ENCODE measurements at regions not wholly inside any gene's neighbourhood (a gene's known extent, or its start where the extent isn't known, plus 50 kb on each side); places are given as distances from the start of the nearest gene placed in this dataset.

DNA sequence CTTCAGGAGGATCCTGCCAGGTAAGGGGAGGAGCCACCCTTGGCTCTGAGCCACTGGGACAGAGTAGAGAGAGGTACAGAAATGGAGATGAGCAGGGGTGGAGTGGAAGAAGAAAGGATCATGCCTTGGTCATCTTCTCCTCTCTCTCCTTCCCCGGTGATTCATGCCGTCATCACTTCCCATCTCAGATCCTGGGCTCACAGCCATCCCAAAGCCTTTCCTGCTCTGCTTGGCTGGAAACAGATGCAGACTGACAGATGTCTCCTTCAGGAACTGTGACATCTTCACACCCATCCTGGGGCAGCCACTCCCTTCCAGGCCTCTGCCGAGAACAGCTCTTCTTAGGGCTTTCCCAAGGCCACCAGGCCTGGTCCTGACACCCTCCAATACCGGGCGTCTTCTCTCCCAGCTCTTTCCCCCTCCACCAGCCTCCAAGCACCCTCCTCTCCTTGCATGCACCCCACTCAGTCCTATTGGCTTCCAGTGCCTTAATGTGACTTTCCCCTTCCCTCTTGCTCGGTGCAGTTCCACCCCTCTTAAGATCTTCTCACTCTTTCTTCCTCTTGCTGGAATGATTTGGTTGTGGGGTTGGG, 58.3 kb upstream of the TNP1 start:
- peak; percentile 20 for DNase-seq

- no peak for DNase-seq
These were observed 57.2 kb upstream of the TNP1 start for GRCh38 chr2:216916956-216917650.

- no peak for DNase-seq
These were observed 55.8 kb upstream of the TNP1 start for GRCh38 chr2:216915557-216916150.

DNA sequence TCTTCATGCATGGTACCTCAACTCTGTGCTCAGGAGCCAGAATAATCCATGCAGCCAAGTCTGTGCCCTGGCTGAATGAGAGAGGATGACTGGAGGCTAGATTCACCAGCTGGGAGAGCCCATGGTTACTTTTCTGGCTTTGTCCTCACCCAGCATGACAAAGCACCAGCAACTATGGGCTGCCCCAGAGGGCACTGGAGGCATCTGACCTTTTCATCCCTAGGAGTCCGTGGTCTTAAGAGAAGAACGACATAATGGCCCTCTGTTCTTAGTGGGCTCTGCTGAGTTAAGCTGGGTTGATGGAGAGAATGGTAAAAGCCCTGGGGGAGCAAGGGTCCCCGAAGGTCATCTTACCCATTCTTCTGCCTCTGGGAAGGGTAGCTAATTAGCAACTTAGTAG, 54.6 kb upstream of the TNP1 start:
- no peak for DNase-seq

DNA sequence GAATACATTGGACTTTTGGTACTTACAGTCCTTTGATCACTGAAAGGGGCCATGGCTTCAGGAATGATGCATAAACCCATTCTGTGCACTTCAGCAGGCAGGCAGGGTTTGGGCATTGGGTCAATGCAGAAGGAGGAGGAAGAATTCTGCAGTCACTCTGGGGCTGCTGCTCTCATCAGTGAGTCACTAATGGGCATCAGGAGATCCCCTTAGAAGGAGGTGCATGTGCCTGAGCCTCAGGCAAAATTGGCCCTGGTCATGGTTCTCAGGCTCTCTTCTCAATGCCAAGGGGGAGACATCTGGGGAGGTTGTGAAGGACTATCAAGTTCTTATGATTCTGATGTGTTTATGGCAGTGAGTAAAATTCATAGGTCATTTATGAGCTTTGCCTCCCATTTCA, 52.0 kb upstream of the TNP1 start:
- no peak for DNase-seq

DNA sequence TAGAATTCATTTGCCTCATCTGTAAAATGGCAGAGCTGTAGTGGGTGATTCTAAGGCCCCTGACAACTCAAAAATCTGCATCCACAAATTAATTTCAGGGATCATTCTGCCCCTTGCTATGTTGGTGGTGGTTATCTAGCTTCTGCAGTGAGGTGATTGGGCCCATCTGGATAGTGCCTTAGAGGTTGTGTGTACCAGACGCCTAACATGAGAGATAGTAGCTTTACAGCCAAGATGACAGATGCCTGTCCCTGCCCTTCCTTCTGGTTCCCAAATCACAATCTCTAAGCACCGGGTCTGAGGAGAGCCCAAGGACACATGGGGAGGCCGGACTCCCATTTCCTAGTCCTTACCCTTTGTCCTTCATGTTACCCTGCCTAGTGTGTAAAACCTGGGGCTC, 51.1 kb upstream of the TNP1 start:
- peak; percentile 86 for DNase-seq

DNA sequence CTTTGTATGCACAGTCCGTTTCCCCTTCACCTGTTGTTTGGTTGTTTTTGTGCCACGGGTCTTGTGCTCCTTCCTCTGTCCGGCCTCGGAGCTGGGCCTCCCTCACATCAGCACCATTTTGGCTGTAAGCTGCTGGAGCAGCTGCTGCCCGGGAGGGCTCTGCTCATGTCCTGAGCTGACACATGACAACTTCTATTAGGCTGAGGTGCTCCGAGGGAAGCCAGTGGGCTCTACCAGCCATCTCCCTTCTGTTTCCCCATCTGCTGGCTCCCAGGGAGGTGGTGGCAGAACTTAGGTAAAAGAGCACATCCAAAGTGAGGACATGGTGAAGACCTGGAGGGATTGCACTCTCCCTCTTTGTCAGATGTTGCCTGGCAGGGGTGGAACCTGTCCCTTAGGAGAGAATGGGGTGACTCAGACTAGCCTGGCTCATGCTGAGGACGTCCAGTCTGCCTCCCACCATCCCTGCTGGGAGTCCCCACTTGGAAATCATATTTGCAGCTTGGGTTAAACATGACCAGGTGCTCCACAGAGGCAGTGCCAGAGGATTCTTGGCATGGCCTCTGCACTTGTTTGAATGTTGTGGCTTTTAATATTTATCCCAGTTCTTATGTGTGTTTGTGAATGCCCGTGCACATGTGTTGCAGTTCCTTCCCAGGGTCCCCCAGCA, 49.8 kb upstream of the TNP1 start:
- peak; percentile 83 for DNase-seq

All from DMS 273 treated with DMSO at 0.1 percent for 48 hours (cell line).